Uterus (tissue), 2 donors: ENCODE measurements at regions not wholly inside any gene's neighbourhood (a gene's known extent, or its start where the extent isn't known, plus 50 kb on each side); places are given as distances from the start of the nearest gene placed in this dataset.

ENCODE experiments used
- CTCF ChIP-seq, 4 experiments: fragments of 200-600 bp in 2 of 4; fragments of 450-650 bp in 2 of 4; sonication (generic) in 2 of 4; IDR thresholded peaks; one replicate each; pipeline ENCODE4 v1.5.1; 2016 to 2019; ENCODE audit warnings: antibody characterized with exemption in 4 of 4, mild to moderate bottlenecking in 2 of 4, moderate library complexity in 1 of 4
- POLR2A ChIP-seq, 2 donors: fragments of 450-650 bp; IDR thresholded peaks; one replicate each; pipeline ENCODE4 v1.6.1; 2016; ENCODE audit warnings: antibody characterized with exemption in 2 of 2, mild to moderate bottlenecking in 1 of 2, moderate library complexity in 1 of 2

GRCh38 chr20:56755201-56755600 lies 126.1 kb downstream of the TFAP2C start:
- TF ChIP-seq CTCF (IDR thresholded peaks at IDR 0.05), result no peak
- no peak for TF ChIP-seq POLR2A (IDR thresholded peaks at IDR 0.05)
